Ovary (tissue), 3 donors: ENCODE measurements at regions not wholly inside any gene's neighbourhood (a gene's known extent, or its start where the extent isn't known, plus 50 kb on each side); places are given as distances from the start of the nearest gene placed in this dataset.

Experiments
- CTCF ChIP-seq, 3 donors: fragments of 450-650 bp in 2 of 3; fragments of 200-600 bp in 1 of 3; IDR thresholded peaks; one replicate each; pipeline versions ENCODE4 v1.5.1 to v1.8.0; 2016 to 2022; ENCODE audit warnings: antibody characterized with exemption in 3 of 3, mild to moderate bottlenecking in 1 of 3
- POLR2A ChIP-seq: fragments of 450-650 bp; IDR thresholded peaks from one replicate; pipeline ENCODE4 v1.6.1; 2017; ENCODE audit warnings: antibody characterized with exemption, mild to moderate bottlenecking, moderate library complexity
- donor health status: DM: no; HTN: no; CAD: no.

GRCh38 chr12:58670623-58671022, 249.7 kb downstream of the LRIG3 start:
- TF ChIP-seq CTCF (IDR thresholded peaks at IDR 0.05) (no peak), POLR2A (no peak)
